NCI-H2029 (cell line): ENCODE measurements at regions not wholly inside any gene's neighbourhood (a gene's known extent, or its start where the extent isn't known, plus 50 kb on each side); places are given as distances from the start of the nearest gene placed in this dataset.

ENCODE experiments used
- DNase-seq: peaks from one replicate; lab custom pipeline; 2025; lab: John Stamatoyannopoulos, UW

DNA sequence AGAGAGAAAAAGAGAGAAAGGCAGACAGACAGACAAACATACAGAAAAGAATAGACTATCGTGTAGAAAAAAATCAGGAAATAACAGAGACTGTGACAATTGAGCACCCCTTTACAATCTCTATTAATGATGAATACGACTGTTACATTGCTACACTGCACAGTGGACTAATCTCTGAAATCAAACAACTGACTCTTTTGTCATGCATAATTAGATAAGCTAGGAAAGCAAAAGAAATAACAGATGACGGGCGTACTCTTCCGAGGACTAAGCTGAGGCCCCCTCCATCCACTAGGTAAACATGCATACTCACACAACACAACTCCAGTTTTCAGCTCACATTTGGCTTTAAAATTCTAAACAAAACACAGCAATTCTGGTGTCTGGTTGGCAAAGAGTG is 267.0 kb downstream of the NOL4 start:
- no peak for DNase-seq

GRCh38 chr18:33951031-33951430 is 273.7 kb downstream of the NOL4 start:
- no peak for DNase-seq

DNA sequence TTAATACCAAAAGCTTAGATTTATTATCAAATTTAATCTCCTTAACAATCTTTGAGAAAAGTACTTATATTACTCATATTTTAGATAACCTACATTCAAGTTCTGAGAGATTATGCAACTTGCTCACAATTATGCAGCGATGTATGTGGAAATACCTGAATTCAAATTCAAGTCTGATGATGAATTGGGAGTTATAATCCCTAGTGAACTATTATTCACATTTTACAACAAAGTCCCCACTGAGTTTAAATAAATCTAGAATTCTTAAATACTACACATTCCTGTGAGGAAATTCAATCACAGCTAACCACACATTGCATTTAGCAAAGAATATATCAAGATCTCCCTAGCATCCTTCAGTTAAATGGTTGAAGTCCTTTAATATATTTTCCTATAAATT is 278.4 kb downstream of the NOL4 start:
- DNase-seq, result no peak

- no peak for DNase-seq
Observed at GRCh38 chr18:33944493-33944892, 280.2 kb downstream of the NOL4 start.

DNA sequence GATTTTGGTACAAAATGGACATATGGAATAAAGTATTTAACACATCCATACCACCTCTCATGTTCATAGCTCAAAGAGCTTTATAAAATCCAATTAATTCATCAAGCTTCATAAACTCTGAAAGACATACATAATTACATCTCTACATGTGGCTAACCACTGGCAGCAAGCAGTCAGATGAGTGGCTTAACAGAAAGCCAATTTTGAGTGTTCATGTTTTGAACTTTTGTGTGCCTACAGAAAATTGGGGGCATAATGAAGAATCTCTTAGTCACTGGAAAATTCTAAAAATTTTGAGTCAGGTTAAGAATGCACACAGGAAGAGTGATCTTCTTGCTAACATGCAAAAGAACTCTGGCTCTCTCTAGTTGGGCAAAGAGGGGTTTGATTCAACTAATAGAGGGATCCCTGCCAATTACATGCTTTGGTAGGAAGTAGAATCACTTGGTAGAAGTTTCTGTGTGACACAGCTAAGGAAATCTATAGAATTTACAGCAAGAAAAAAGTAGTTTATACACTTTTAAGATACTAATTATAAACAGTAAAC is 287.4 kb downstream of the NOL4 start:
- DNase-seq, result no peak

- DNase-seq, result no peak
Observed at GRCh38 chr18:33934258-33934657, 290.5 kb downstream of the NOL4 start.

- DNase-seq, result no peak
Observed at GRCh38 chr18:33928231-33928630, 296.5 kb downstream of the NOL4 start.

DNA sequence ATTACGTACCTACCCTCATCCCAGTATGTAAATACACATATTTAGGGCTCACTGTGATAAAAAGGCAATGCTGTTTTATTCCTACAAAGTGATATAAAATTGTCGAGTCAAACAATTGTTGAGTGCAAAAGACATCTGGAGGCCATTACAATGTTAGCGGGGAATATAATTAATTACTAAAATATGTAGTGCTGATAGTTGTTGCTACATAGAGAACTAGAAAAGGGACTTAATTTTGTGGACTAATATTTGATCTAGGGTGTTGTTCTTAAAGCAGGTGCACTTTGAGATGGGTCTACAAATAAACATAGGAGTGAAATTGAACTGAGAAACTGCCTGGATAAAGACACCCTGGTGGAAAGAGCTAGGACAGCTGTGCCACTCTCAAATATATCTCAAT is 300.1 kb downstream of the NOL4 start:
- no peak for DNase-seq

DNA sequence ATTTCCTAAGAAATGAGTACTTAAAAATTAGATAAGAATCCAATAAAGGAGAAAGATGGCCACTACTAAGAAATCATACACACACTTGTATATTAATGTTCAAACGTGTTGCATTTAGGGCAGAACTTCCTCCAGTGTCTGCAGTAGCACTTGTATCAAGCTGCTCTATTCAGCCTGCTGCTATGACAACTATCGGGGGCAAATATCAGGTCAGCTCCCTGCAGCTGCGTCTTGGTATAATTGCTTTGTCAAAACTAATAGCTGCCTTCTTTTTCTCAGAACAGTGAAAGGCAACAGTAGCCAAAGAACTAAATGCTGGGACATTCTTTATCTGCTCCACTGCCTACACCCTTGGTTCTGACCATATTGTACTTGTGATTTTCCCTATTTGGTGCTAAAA is 300.7 kb downstream of the NOL4 start:
- peak; percentile 28 for DNase-seq

- DNase-seq, result no peak
Observed at GRCh38 chr18:33918571-33918970, 306.1 kb downstream of the NOL4 start.

DNA sequence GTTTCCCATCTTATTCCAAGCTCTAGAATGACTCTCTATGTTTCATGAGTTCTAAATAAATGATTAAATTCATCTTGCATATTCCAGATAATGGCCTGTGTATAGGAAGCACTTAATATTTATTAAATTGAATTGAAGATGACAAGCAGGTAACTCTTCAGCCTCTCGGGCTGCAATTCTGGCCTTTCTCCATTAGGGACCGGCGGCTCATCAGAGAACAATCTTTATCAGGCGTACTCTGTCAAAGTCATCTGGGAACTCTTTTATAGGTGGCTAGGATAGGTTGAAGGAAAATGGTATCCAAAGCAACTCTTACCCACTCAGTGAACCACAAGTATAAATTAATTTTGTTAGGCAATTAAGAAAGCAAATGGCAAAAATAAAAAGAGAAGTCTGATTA is 308.5 kb downstream of the NOL4 start:
- no peak for DNase-seq

DNA sequence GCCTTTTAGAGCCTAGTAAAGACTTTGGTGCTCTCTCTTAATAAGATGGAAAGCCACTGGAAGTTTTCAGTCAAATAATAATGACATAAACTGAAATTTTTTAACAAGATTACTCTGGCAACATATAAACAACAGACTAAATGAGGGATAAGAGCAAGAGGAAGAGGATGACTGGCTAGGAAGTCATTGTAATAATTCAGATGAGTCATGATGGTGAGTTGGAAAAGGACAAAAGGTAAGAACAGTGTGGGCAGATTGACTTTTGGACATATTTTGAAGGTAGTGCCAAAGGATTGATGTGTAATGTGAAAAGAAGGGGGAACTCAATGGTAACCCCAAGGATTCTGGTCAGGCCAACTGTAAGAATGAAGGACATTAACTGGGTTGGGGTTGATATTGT is 310.3 kb downstream of the NOL4 start:
- DNase-seq, result no peak

DNA sequence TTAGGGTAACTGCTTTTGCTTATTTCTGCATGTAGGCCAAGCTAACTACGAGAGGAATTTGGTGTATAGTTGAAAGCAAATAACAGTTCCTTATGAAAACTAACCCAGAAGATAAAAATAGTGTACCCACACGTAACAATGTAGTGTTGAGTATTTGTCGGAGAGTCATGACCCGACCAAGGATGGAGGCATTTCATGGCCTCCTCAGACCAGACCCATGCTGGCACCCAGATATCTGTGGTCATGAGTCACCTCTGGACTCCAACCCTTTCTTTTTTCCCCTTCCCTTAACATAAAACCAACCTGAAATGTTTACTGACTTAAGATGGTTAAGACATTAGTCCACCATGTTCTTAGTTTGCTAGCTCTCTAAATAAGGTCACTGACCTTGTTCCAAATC is 318.7 kb downstream of the NOL4 start:
- DNase-seq, result no peak

DNA sequence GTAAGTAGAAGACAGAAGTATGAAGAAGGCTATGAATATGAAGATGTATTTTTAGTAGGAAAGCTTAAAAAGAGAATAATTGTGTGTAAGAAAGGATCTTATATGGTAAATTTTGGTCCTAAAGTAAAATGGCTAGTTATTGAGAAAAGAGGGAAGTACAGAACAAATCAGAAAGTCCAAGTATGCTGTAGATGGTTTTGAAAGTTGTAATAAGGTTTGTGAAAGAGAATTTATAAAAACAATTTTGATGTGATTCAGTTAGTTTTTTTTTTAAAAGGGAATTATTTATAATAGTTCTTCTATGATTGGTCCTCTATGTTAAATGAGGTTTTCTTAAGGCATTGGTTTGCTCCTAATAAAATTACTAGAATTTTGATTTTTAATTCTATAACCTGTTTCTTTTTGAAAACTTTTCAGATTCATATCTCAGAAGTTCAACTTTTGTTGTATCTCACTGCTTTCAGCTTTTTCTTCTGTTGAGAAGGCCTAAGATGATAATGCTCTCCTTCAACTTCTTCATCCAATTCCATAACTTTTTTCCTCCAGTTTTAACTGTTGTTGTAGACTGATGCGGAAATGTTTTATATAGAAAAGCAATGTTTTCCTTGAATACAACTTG is 322.7 kb downstream of the NOL4 start:
- DNase-seq, result no peak

DNA sequence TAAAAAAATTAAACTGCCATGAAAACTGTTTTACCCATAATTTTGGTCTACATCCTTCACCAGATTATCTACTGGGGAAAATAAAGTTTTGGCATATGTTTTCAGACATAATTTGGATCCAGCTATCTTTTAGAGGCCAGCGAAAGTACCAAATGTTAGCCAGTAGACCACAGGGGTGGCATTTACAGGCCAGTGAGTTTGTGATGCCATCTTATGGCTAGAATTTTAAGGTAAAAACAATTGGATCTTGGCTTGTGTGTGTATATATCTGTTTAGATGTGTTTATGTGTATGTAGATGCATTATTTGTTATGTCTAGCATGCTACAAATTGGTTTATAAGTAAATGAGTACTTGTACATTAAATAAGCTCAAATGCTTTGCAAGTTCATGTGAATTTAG is 322.6 kb downstream of the ASXL3 start:
- DNase-seq, result no peak

- DNase-seq, result no peak
Observed at GRCh38 chr18:33898427-33898826, 320.4 kb downstream of the ASXL3 start.

DNA sequence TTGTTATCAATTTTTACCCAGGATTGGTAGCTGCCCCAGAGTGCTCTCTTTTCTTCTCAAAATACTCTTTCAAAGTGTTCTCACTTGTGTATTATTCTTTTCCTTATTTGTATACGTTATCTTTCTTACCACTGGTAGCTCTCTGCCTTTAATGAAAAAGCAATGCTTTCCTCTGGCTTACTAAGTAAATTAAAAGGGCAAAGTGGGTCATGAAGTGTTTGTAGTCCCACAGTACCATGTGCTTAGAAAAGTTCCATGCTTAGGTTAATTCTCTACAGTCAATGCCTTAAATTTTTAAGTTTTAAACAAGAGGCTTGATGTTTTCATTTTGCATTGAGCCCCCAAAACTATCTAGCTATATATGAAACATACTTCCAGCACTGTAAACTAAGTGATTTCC is 300.2 kb downstream of the ASXL3 start:
- DNase-seq, result no peak

DNA sequence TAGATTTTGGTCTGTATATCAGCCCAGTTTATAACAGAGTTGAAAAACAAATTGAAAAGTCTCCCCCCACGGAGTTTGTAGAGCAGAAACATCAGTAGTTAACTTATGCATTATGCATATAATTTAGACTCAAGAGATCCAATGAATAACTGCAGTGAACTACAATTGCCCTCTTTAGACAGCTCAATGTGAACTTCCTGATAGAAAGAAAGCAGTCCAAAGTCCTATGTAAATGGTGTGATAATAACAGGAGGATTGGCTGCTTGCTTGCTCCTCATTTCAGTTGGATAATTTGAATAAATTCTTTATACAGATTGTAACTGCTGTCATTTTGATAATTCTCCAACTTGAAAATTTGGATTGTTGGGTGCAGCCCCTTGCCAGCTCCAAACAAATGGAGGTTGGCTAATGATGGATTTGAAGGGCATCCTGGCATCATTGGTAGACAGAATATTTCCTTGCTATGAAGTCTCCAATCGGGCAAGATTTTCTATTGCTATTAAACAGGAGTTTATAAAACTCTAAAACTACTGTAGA is 297.1 kb downstream of the ASXL3 start:
- no peak for DNase-seq

- no peak for DNase-seq
Observed at GRCh38 chr18:33873112-33873511, 295.1 kb downstream of the ASXL3 start.

DNA sequence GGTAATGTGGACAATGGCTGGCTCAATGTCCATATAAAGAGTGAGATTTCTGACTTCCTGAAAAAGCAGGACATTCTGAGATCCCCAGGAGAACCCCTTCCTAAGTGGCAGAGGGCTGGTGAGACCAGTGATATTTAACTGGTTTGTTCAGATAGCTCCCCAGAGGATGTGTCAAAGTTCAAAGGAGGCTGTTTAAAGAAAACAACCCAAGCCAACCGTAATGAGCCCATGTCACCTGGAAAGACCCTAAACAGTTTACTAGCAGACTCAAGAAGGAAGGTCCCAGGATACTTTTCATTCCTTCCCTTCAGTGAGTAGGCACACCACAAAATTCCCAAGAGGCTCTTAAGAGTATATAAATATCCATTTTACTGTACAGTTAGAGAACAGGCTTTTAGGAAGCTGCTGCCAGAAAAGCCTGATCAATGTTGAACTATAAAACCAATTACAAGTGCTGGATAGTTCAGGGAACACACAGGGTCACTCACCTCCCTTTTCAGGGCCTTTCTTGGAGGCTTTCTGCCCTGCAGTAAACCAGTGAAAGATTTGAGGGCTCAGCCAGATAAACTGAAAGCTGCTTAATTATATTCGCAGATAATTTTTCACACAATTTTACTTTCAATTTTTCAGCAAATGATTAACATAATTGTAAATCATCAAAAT is 293.5 kb downstream of the ASXL3 start:
- DNase-seq, result no peak

- no peak for DNase-seq
Observed at GRCh38 chr18:33870059-33870458, 292.0 kb downstream of the ASXL3 start.

DNA sequence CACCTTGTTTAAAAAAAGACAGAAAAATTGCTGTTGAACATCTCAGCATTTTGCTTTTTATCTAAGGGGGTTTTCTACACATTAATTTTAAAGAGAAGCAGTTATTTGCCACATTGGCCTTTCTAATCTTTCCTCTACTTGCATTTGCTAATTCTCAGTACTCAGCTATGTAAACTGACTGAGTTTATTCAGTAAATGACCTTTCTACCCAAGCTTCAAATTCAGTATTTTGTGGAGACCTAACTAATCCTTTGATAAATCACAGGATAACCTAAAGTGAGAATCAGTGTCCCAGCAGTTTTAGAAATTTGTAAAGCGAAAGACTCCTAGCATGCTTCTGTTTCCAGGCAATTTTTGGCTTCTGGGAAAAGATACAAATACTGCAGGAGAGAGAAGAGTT is 288.4 kb downstream of the ASXL3 start:
- DNase-seq, result no peak

GRCh38 chr18:33863912-33864311 is 285.9 kb downstream of the ASXL3 start:
- DNase-seq, result no peak

DNA sequence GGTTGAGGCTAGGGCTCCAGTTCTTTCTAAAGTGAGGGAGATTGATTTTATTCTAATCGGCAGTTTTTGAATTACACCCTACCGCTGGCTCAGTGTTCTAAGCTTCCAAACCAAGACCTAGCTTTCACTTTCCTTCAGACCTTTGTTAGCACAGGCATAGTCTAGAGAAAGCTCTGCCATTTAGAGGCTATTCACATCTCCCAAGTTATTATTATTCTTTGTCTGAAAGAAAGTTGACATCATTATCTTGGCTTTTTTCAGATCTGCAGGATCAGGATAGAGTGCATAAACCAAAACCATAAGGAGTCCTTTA is 276.8 kb downstream of the ASXL3 start:
- DNase-seq, result no peak
